ENCODE measurements at regions not wholly inside any gene's neighbourhood (a gene's known extent, or its start where the extent isn't known, plus 50 kb on each side); places are given as distances from the start of the nearest gene placed in this dataset.
"Not testable (repeated sequence)": the region's sequence is repeated elsewhere in the genome, so short reads cannot be mapped to it uniquely, and the experiment has no call there.

GRCh38 chr6:168377484-168377855 is 57.9 kb upstream of the DACT2 start:
- no peak for TF ChIP-seq GABPA (IDR thresholded peaks at IDR 0.05; ENCODE audit: low read depth)
- TF ChIP-seq SPI1 (IDR thresholded peaks at IDR 0.05; ENCODE audit: borderline replicate concordance, low read depth) = no peak
- no peak for TF ChIP-seq CTCF (IDR thresholded peaks at IDR 0.05; ENCODE audit: insufficient read depth, low read length)
- TF ChIP-seq POLR2AphosphoS5 (IDR thresholded peaks at IDR 0.05; ENCODE audit: low read depth) = no peak
- TF ChIP-seq REST (IDR thresholded peaks at IDR 0.05; ENCODE audit: insufficient replicate concordance, low read depth) = no peak
- Histone ChIP-seq H3K4me3 (replicated peaks; ENCODE audit: insufficient read depth, low read length) (no peak overlapping the region), H3K27me3 (ENCODE audit: insufficient read depth, poor library complexity, severe bottlenecking) (no peaks in the 10 kb centered on the region), H3K27ac (replicated peaks) (no peak overlapping the region)
- DNase-seq (ENCODE audit: low read depth in 1 of 2, low spot score in 1 of 2) = no peak

- no peak for DNase-seq (ENCODE audit: low read depth in 1 of 2, low spot score in 1 of 2)
- no peak overlapping the region for H3K27ac ChIP-seq (replicated peaks)
- no peak overlapping the region for H3K4me3 ChIP-seq (replicated peaks; ENCODE audit: insufficient read depth, low read length)
- TF ChIP-seq CTCF (IDR thresholded peaks at IDR 0.05; ENCODE audit: insufficient read depth, low read length) = no peak
- TF ChIP-seq REST (IDR thresholded peaks at IDR 0.05; ENCODE audit: insufficient replicate concordance, low read depth) = no peak
- no peak for TF ChIP-seq GABPA (IDR thresholded peaks at IDR 0.05; ENCODE audit: low read depth)
- TF ChIP-seq SPI1 (IDR thresholded peaks at IDR 0.05; ENCODE audit: borderline replicate concordance, low read depth) = no peak
- no peak for TF ChIP-seq POLR2AphosphoS5 (IDR thresholded peaks at IDR 0.05; ENCODE audit: low read depth)
- no peaks in the 10 kb centered on the region for H3K27me3 ChIP-seq (ENCODE audit: insufficient read depth, poor library complexity, severe bottlenecking)
Measured at GRCh38 chr6:168377856-168378832, 58.6 kb upstream of the DACT2 start.

- not testable (repeated sequence) for H3K4me3 ChIP-seq (replicated peaks; ENCODE audit: insufficient read depth, low read length); DNase-seq (ENCODE audit: low read depth in 1 of 2, low spot score in 1 of 2); H3K27me3 ChIP-seq (ENCODE audit: insufficient read depth, poor library complexity, severe bottlenecking); H3K27ac ChIP-seq (replicated peaks)
Measured at GRCh38 chr6:168379579-168379978, 60.0 kb upstream of the DACT2 start.

- not testable (repeated sequence) for H3K27ac ChIP-seq (replicated peaks); DNase-seq (ENCODE audit: low read depth in 1 of 2, low spot score in 1 of 2); H3K4me3 ChIP-seq (replicated peaks; ENCODE audit: insufficient read depth, low read length); H3K27me3 ChIP-seq (ENCODE audit: insufficient read depth, poor library complexity, severe bottlenecking)
Measured at GRCh38 chr6:168380166-168380955, 60.6 kb upstream of the SMOC2 start.

Data from HL-60 (cell line).